Omental fat pad (tissue), 3 donors: ENCODE measurements at regions not wholly inside any gene's neighbourhood (a gene's known extent, or its start where the extent isn't known, plus 50 kb on each side); places are given as distances from the start of the nearest gene placed in this dataset.
"Not testable (repeated sequence)": the region's sequence is repeated elsewhere in the genome, so short reads cannot be mapped to it uniquely, and the experiment has no call there.

Source experiments
- ATAC-seq: fragments of 150-250 bp; one replicate; pipeline ENCODE4 v1.9.1; 2016; ENCODE audit warnings: mild to moderate bottlenecking, moderate library complexity; ENCODE audit not compliant: low FRiP score
- DNase-seq: peaks from one replicate; pipeline ENCODE4 v3.0.0-alpha.2; 2019; ENCODE audit warnings: low spot score
- CTCF ChIP-seq, 3 donors: fragments of 450-650 bp; IDR thresholded peaks; one replicate each; pipeline ENCODE4 v1.5.1; 2016 to 2017; ENCODE audit warnings: antibody characterized with exemption in 3 of 3, mild to moderate bottlenecking in 3 of 3, moderate library complexity in 2 of 3

GRCh38 chr4:156295676-156296195 lies 342.1 kb upstream of the CTSO start:
- no peak for DNase-seq
- ATAC-seq = no peak
- no peak for TF ChIP-seq CTCF (IDR thresholded peaks at IDR 0.05)

- no peak for TF ChIP-seq CTCF (IDR thresholded peaks at IDR 0.05)
- DNase-seq (no peak), ATAC-seq (no peak)
Measured at GRCh38 chr4:156294577-156294976, 340.9 kb upstream of the CTSO start.

- no peak for DNase-seq
- no peak for ATAC-seq
- TF ChIP-seq CTCF (IDR thresholded peaks at IDR 0.05) = no peak
Measured at GRCh38 chr4:156293657-156294297, 340.1 kb upstream of the CTSO start.

GRCh38 chr4:156291317-156291716 lies 337.7 kb upstream of the CTSO start:
- DNase-seq (no peak), ATAC-seq (no peak)
- TF ChIP-seq CTCF (IDR thresholded peaks at IDR 0.05) = no peak

- TF ChIP-seq CTCF (IDR thresholded peaks at IDR 0.05) = no peak
- DNase-seq (no peak), ATAC-seq (no peak)
Measured at GRCh38 chr4:156290811-156291210, 337.1 kb upstream of the CTSO start.

- DNase-seq, ATAC-seq: not testable (repeated sequence)
Measured at GRCh38 chr4:156290026-156290425, 336.4 kb upstream of the CTSO start.

GRCh38 chr4:156280686-156281085 lies 327.0 kb upstream of the CTSO start:
- DNase-seq = no peak
- TF ChIP-seq CTCF (IDR thresholded peaks at IDR 0.05) = no peak
- ATAC-seq = no peak
